GM12864 (cell line): ENCODE measurements at regions not wholly inside any gene's neighbourhood (a gene's known extent, or its start where the extent isn't known, plus 50 kb on each side); places are given as distances from the start of the nearest gene placed in this dataset.
"Not testable (repeated sequence)": the region's sequence is repeated elsewhere in the genome, so short reads cannot be mapped to it uniquely, and the experiment has no call there.

Experiments used
- DNase-seq: peaks from one replicate; pipeline ENCODE4 v3.0.0-alpha.2; 2011; ENCODE audit warnings: low read depth
- H3K4me3 ChIP-seq: 2 replicates; pipeline ENCODE4 v1.5.1; 2011; ENCODE audit warnings: mild to moderate bottlenecking, low read depth, low read length, control low read depth
- CTCF ChIP-seq: IDR thresholded peaks from 2 replicates; pipeline ENCODE4 v1.5.1; 2011; ENCODE audit warnings: low read depth, mild to moderate bottlenecking, moderate library complexity, low read length, control low read depth, inconsistent platforms; ENCODE audit errors: missing control alignments

GRCh38 chr6:127406722-127407121 is 52.5 kb downstream of the KIAA0408 start:
- not testable (repeated sequence) for DNase-seq, H3K4me3 ChIP-seq

- no peak overlapping the region for H3K4me3 ChIP-seq
- no peak for DNase-seq
- TF ChIP-seq CTCF, result no peak
Observed at GRCh38 chr6:127406122-127406521, 53.1 kb downstream of the KIAA0408 start.

GRCh38 chr6:127404594-127405178 is 54.5 kb downstream of the KIAA0408 start:
- H3K4me3 ChIP-seq, result no peak overlapping the region
- no peak for TF ChIP-seq CTCF
- DNase-seq, result no peak

- peak; percentile 54 for DNase-seq
- H3K4me3 ChIP-seq, result peak overlapping the region; percentile 16
- no peak for TF ChIP-seq CTCF
Observed at GRCh38 chr6:127404133-127404532, 55.1 kb downstream of the KIAA0408 start.

- peak; percentile 65 for DNase-seq
- TF ChIP-seq CTCF, result no peak
- H3K4me3 ChIP-seq, result no peak overlapping the region; the same call in 1 of the 2 replicates
Observed at GRCh38 chr6:127403636-127404035, 55.6 kb downstream of the KIAA0408 start.

- DNase-seq, result no peak
- no peak overlapping the region for H3K4me3 ChIP-seq
- no peak for TF ChIP-seq CTCF
Observed at GRCh38 chr6:127402890-127403617, 56.1 kb downstream of the KIAA0408 start.

- DNase-seq, result no peak
- TF ChIP-seq CTCF, result no peak
- H3K4me3 ChIP-seq, result no peak overlapping the region
Observed at GRCh38 chr6:127397729-127398630, 54.6 kb upstream of the ECHDC1 start.

- H3K4me3 ChIP-seq, DNase-seq: not testable (repeated sequence)
Observed at GRCh38 chr6:127397171-127397597, 53.8 kb upstream of the ECHDC1 start.
